HG02870 (cell line): ENCODE measurements at regions not wholly inside any gene's neighbourhood (a gene's known extent, or its start where the extent isn't known, plus 50 kb on each side); places are given as distances from the start of the nearest gene placed in this dataset.
A peak's percentile ranks its signal among the peaks of the same experiment; 100 is the strongest.
"Not testable (repeated sequence)": the region's sequence is repeated elsewhere in the genome, so short reads cannot be mapped to it uniquely, and the experiment has no call there.

Source experiments
- ATAC-seq: cut with Tn5 transposase; IDR thresholded peaks from one replicate; pipeline ENCODE4 v1.9.1; 2021; ENCODE audit warnings: mild to moderate bottlenecking, moderate library complexity; ENCODE audit not compliant: unreplicated experiment

GRCh38 chr10:62694537-62695126 is 109.9 kb upstream of the ADO start:
- ATAC-seq = no peak

GRCh38 chr10:62696798-62697197 is 107.7 kb upstream of the ADO start:
- ATAC-seq = no peak

GRCh38 chr10:62699148-62699547 is 105.4 kb upstream of the ADO start:
- no peak for ATAC-seq

- not testable (repeated sequence) for ATAC-seq
Observed at GRCh38 chr10:62704121-62704520, 100.4 kb upstream of the ADO start.

- no peak for ATAC-seq
Observed at GRCh38 chr10:62705789-62706188, 98.7 kb upstream of the ADO start.

GRCh38 chr10:62707810-62708209 is 96.7 kb upstream of the ADO start:
- ATAC-seq = peak; percentile 43

- ATAC-seq = no peak
Observed at GRCh38 chr10:62708569-62708968, 96.0 kb upstream of the ADO start.

- ATAC-seq = no peak
Observed at GRCh38 chr10:62709200-62709599, 95.3 kb upstream of the ADO start.

GRCh38 chr10:62710182-62710581 is 94.3 kb upstream of the ADO start:
- no peak for ATAC-seq

GRCh38 chr10:62715383-62715782 is 89.1 kb upstream of the ADO start:
- ATAC-seq = no peak

- no peak for ATAC-seq
Observed at GRCh38 chr10:62718585-62718984, 85.9 kb upstream of the ADO start.

- ATAC-seq = no peak
Observed at GRCh38 chr10:62719061-62719460, 85.5 kb upstream of the ADO start.

GRCh38 chr10:62721687-62722086 is 82.8 kb upstream of the ADO start:
- ATAC-seq = no peak

GRCh38 chr10:62723375-62723774 is 81.1 kb upstream of the ADO start:
- no peak for ATAC-seq

GRCh38 chr10:62724465-62724864 is 80.1 kb upstream of the ADO start:
- no peak for ATAC-seq

GRCh38 chr10:62726142-62726541 is 78.4 kb upstream of the ADO start:
- peak; percentile 95 for ATAC-seq

- ATAC-seq = no peak
Observed at GRCh38 chr10:62726638-62727037, 77.9 kb upstream of the ADO start.

GRCh38 chr10:62727934-62728333 is 76.6 kb upstream of the ADO start:
- ATAC-seq = no peak

GRCh38 chr10:62728479-62728878 is 76.0 kb upstream of the ADO start:
- ATAC-seq = no peak

- peak; percentile 87 for ATAC-seq
Observed at GRCh38 chr10:62732841-62733653, 71.5 kb upstream of the ADO start.

- ATAC-seq = no peak
Observed at GRCh38 chr10:62733654-62734293, 70.7 kb upstream of the ADO start.
